HL-60 (cell line): ENCODE measurements at regions not wholly inside any gene's neighbourhood (a gene's known extent, or its start where the extent isn't known, plus 50 kb on each side); places are given as distances from the start of the nearest gene placed in this dataset.

Source experiments
- CTCF ChIP-seq: IDR thresholded peaks from one replicate; pipeline ENCODE4 v1.5.1; 2011; ENCODE audit warnings: low read length, control low read depth, inconsistent platforms; ENCODE audit not compliant: insufficient read depth
- TF ChIP-seq, protein P1 (sequence below): IDR thresholded peaks from 2 replicates; pipeline ENCODE4 v1.6.1; 2012; ENCODE audit warnings: low read depth; ENCODE audit not compliant: insufficient replicate concordance

DNA sequence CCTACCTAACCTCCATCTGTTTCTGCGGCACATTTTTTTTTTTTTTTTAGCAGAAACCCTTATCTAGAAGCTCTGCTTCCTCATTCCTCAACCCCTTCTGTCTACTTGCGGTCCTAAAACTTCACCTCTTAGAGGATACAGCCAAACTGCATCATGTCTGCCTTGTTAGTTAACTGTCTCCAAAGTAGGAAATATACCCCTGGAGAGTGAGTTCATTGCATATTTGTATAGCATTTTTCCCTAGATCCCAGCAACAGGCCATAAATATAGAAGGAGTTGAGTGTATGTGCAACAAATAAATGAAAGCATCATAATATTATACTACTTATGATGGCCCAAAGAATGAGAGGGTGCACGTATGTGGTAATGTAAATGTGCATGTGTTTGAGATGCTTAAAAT, 1288.6 kb upstream of the GJE1 start:
- no peak for TF ChIP-seq CTCF
- TF ChIP-seq, protein P1, sequence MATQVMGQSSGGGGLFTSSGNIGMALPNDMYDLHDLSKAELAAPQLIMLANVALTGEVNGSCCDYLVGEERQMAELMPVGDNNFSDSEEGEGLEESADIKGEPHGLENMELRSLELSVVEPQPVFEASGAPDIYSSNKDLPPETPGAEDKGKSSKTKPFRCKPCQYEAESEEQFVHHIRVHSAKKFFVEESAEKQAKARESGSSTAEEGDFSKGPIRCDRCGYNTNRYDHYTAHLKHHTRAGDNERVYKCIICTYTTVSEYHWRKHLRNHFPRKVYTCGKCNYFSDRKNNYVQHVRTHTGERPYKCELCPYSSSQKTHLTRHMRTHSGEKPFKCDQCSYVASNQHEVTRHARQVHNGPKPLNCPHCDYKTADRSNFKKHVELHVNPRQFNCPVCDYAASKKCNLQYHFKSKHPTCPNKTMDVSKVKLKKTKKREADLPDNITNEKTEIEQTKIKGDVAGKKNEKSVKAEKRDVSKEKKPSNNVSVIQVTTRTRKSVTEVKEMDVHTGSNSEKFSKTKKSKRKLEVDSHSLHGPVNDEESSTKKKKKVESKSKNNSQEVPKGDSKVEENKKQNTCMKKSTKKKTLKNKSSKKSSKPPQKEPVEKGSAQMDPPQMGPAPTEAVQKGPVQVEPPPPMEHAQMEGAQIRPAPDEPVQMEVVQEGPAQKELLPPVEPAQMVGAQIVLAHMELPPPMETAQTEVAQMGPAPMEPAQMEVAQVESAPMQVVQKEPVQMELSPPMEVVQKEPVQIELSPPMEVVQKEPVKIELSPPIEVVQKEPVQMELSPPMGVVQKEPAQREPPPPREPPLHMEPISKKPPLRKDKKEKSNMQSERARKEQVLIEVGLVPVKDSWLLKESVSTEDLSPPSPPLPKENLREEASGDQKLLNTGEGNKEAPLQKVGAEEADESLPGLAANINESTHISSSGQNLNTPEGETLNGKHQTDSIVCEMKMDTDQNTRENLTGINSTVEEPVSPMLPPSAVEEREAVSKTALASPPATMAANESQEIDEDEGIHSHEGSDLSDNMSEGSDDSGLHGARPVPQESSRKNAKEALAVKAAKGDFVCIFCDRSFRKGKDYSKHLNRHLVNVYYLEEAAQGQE, result no peak
